HEK293 (cell line): ENCODE measurements at regions not wholly inside any gene's neighbourhood (a gene's known extent, or its start where the extent isn't known, plus 50 kb on each side); places are given as distances from the start of the nearest gene placed in this dataset.

Experiments
- CTCF ChIA-PET: fragments of 350-600 bp; formaldehyde crosslinking; extraction: SDS; loops from one replicate; lab custom pipeline; 2021; ENCODE audit warnings: antibody characterized with exemption; lab: Yijun Ruan, JAX
- POLR2A ChIA-PET: fragments of 300-600 bp; formaldehyde crosslinking; extraction: SDS; loops from one replicate; lab custom pipeline; 2020; ENCODE audit warnings: antibody characterized with exemption, inconsistent platforms; lab: Yijun Ruan, JAX
- H3K27ac ChIP-seq: fragments of 200-500 bp; sonication (Bioruptor generic); 2 replicates; pipeline ENCODE4 v1.5.1; 2014; ENCODE audit warnings: low read depth, low read length, control low read depth, inconsistent platforms; ENCODE audit errors: extremely low read depth
- H3K36me3 ChIP-seq, 2 experiments: fragments of 200-500 bp in 1 of 2; sonication (Bioruptor generic) in 1 of 2; 1 replicate in 1 of 2; 2 replicates in 1 of 2; pipeline ENCODE4 v1.5.1; 2014 to 2017; ENCODE audit warnings: inconsistent platforms in 2 of 2, low read length in 2 of 2; ENCODE audit not compliant: control insufficient read depth in 2 of 2, insufficient read depth in 1 of 2
- H3K4me1 ChIP-seq: fragments of 200-500 bp; sonication (Bioruptor generic); 2 replicates; pipeline ENCODE4 v1.5.1; 2014; ENCODE audit warnings: mild to moderate bottlenecking, low read length, inconsistent platforms; ENCODE audit not compliant: control insufficient read depth, insufficient read depth
- H3K4me3 ChIP-seq: 2 replicates; pipeline ENCODE4 v1.5.1; 2011; ENCODE audit warnings: low read depth, mild to moderate bottlenecking, control low read depth, low read length, moderate library complexity
- H3K9me3 ChIP-seq: fragments of 200-500 bp; sonication (Bioruptor generic); 2 replicates; pipeline ENCODE4 v1.5.1; 2014; ENCODE audit warnings: low read depth, low read length, inconsistent platforms; ENCODE audit not compliant: control insufficient read depth, insufficient read depth
- ATF2 ChIP-seq: fragments of 450-650 bp; formaldehyde crosslinking; IDR thresholded peaks from 2 replicates; pipeline ENCODE4 v1.5.1; 2016; ENCODE audit warnings: missing biosample characterization, missing genetic modification characterization, low read depth
- GFI1B ChIP-seq: fragments of 450-650 bp; formaldehyde crosslinking; IDR thresholded peaks from 2 replicates; pipeline ENCODE4 v1.5.1; 2016; ENCODE audit warnings: missing biosample characterization, missing genetic modification characterization
- GLIS2 ChIP-seq: fragments of 450-650 bp; formaldehyde crosslinking; IDR thresholded peaks from 2 replicates; pipeline ENCODE4 v1.5.1; 2016; ENCODE audit warnings: missing biosample characterization, missing genetic modification characterization
- OSR2 ChIP-seq: fragments of 450-650 bp; formaldehyde crosslinking; IDR thresholded peaks from 2 replicates; pipeline ENCODE4 v1.5.1; 2016; ENCODE audit warnings: missing biosample characterization, missing genetic modification characterization
- PRDM1 ChIP-seq: fragments of 450-650 bp; formaldehyde crosslinking; IDR thresholded peaks from 2 replicates; pipeline ENCODE4; 2016; ENCODE audit warnings: missing biosample characterization, missing genetic modification characterization
- ZBTB20 ChIP-seq: fragments of 450-650 bp; formaldehyde crosslinking; IDR thresholded peaks from 2 replicates; pipeline ENCODE4 v1.5.1; 2016; ENCODE audit warnings: missing biosample characterization, missing genetic modification characterization
- ZEB2 ChIP-seq: fragments of 450-650 bp; formaldehyde crosslinking; IDR thresholded peaks from 2 replicates; pipeline ENCODE4 v1.5.1; 2016; ENCODE audit warnings: missing biosample characterization, missing genetic modification characterization
- ZNF10 ChIP-seq: fragments of 450-650 bp; formaldehyde crosslinking; IDR thresholded peaks from 2 replicates; pipeline ENCODE4 v1.5.1; 2017; ENCODE audit warnings: missing biosample characterization, missing genetic modification characterization
- ZNF132 ChIP-seq: fragments of 450-650 bp; formaldehyde crosslinking; IDR thresholded peaks from 2 replicates; pipeline ENCODE4 v1.5.1; 2017; ENCODE audit warnings: missing biosample characterization, missing genetic modification characterization, borderline replicate concordance
- ZNF23 ChIP-seq: fragments of 450-650 bp; formaldehyde crosslinking; IDR thresholded peaks from 2 replicates; pipeline ENCODE4 v1.5.1; 2016; ENCODE audit warnings: missing biosample characterization, missing genetic modification characterization, borderline replicate concordance
- ZNF350 ChIP-seq: fragments of 450-650 bp; formaldehyde crosslinking; IDR thresholded peaks from 2 replicates; pipeline ENCODE4 v1.5.0; 2017; ENCODE audit warnings: missing biosample characterization, mild to moderate bottlenecking, missing genetic modification characterization
- ZNF37A ChIP-seq: fragments of 450-650 bp; IDR thresholded peaks from 2 replicates; pipeline ENCODE4 v1.5.1; 2018; ENCODE audit warnings: missing biosample characterization, missing genetic modification characterization
- ZNF423 ChIP-seq: fragments of 450-650 bp; formaldehyde crosslinking; IDR thresholded peaks from 2 replicates; pipeline ENCODE4 v1.5.1; 2016; ENCODE audit warnings: missing biosample characterization, missing genetic modification characterization
- ZNF529 ChIP-seq: fragments of 450-650 bp; formaldehyde crosslinking; IDR thresholded peaks from 2 replicates; pipeline ENCODE4 v1.5.1; 2017; ENCODE audit warnings: missing genetic modification characterization, missing biosample characterization; ENCODE audit not compliant: insufficient replicate concordance
- ZNF560 ChIP-seq: fragments of 450-650 bp; formaldehyde crosslinking; IDR thresholded peaks from 2 replicates; pipeline ENCODE4 v1.5.1; 2017; ENCODE audit warnings: missing biosample characterization, missing genetic modification characterization, borderline replicate concordance
- ZNF704 ChIP-seq: fragments of 450-650 bp; formaldehyde crosslinking; IDR thresholded peaks from 2 replicates; pipeline ENCODE4 v1.5.1; 2016; ENCODE audit warnings: missing biosample characterization, missing genetic modification characterization
- TF ChIP-seq, protein P1 (sequence below): fragments of 450-650 bp; formaldehyde crosslinking; IDR thresholded peaks from 2 replicates; pipeline ENCODE4 v1.5.1; 2016; ENCODE audit warnings: missing biosample characterization, missing genetic modification characterization
- TF ChIP-seq, protein P2 (sequence below): fragments of 450-650 bp; formaldehyde crosslinking; IDR thresholded peaks from 2 replicates; pipeline ENCODE4 v1.5.1; 2017; ENCODE audit warnings: missing biosample characterization, missing genetic modification characterization

GRCh38 chr1:14513111-14513510 lies 85.4 kb upstream of the KAZN start (continued):
- no peak for TF ChIP-seq ZNF423 (tag by site-specific recombination)
- no peak for TF ChIP-seq OSR2
- no peak for TF ChIP-seq ZBTB20
- TF ChIP-seq ZEB2 (tag by site-specific recombination): no peak
- TF ChIP-seq, all 188 proteins: peak for 0

DNA sequence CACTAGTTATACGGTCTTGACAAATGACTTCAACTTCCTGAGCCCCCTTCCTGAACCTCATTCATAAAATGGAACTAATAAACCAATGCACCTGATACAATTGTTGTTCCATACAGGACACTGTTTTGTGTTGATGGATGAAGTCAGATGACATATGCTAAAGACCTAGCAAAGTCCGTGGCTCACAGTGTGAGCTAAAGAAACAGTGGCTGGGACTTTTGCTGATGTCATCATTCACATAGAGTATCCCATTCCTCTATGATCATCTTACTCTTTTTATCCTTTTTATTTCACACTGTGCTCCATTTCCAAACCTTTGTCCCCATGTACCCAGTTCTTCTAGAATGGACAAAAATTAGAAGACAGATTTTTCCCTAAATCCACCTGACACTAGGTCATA lies 83.7 kb upstream of the KAZN start:
- H3K4me3 ChIP-seq: no peak overlapping the region
- H3K4me1 ChIP-seq: no peaks in the 10 kb centered on the region
- CTCF ChIA-PET: no interaction called here
- TF ChIP-seq ZNF529 (no peak), ATF2 (tag by site-specific recombination) (peak; percentile 47), ZNF350 (tag by site-specific recombination) (no peak)
- TF ChIP-seq, all 188 proteins: peak for 1
- H3K36me3 ChIP-seq: no peaks in the 10 kb centered on the region
- H3K27ac ChIP-seq: no peak overlapping the region
- POLR2A ChIA-PET: no interaction called here
- H3K9me3 ChIP-seq: no peaks in the 10 kb centered on the region

GRCh38 chr1:14516974-14517840 lies 81.3 kb upstream of the KAZN start:
- H3K36me3 ChIP-seq: no peaks in the 10 kb centered on the region
- TF ChIP-seq ZNF10 (tag by site-specific recombination) (no peak), GFI1B (tag by site-specific recombination) (no peak), ZNF23 (tag by site-specific recombination) (no peak), GLIS2 (tag by site-specific recombination) (no peak), ZNF37A (no peak)
- TF ChIP-seq, protein P1, sequence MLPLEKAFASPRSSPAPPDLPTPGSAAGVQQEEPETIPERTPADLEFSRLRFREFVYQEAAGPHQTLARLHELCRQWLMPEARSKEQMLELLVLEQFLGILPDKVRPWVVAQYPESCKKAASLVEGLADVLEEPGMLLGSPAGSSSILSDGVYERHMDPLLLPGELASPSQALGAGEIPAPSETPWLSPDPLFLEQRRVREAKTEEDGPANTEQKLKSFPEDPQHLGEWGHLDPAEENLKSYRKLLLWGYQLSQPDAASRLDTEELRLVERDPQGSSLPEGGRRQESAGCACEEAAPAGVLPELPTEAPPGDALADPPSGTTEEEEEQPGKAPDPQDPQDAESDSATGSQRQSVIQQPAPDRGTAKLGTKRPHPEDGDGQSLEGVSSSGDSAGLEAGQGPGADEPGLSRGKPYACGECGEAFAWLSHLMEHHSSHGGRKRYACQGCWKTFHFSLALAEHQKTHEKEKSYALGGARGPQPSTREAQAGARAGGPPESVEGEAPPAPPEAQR (tag by site-specific recombination): no peak
- TF ChIP-seq, protein P2, sequence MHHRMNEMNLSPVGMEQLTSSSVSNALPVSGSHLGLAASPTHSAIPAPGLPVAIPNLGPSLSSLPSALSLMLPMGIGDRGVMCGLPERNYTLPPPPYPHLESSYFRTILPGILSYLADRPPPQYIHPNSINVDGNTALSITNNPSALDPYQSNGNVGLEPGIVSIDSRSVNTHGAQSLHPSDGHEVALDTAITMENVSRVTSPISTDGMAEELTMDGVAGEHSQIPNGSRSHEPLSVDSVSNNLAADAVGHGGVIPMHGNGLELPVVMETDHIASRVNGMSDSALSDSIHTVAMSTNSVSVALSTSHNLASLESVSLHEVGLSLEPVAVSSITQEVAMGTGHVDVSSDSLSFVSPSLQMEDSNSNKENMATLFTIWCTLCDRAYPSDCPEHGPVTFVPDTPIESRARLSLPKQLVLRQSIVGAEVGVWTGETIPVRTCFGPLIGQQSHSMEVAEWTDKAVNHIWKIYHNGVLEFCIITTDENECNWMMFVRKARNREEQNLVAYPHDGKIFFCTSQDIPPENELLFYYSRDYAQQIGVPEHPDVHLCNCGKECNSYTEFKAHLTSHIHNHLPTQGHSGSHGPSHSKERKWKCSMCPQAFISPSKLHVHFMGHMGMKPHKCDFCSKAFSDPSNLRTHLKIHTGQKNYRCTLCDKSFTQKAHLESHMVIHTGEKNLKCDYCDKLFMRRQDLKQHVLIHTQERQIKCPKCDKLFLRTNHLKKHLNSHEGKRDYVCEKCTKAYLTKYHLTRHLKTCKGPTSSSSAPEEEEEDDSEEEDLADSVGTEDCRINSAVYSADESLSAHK (tag by site-specific recombination): no peak
- TF ChIP-seq, all 188 proteins: peak for 0
- POLR2A ChIA-PET: no interaction called here
- Histone ChIP-seq H3K27ac (no peak overlapping the region), H3K4me3 (no peak overlapping the region), H3K4me1 (no peaks in the 10 kb centered on the region), H3K9me3 (no peaks in the 10 kb centered on the region)
- CTCF ChIA-PET: interaction anchor here (0.6 kb wide), 1 partner anchor 136 kb away, joined by 3 read pairs; no protein-coding TSS in a partner anchor

- Histone ChIP-seq H3K27ac (no peak overlapping the region), H3K4me1 (no peaks in the 10 kb centered on the region), H3K36me3 (no peaks in the 10 kb centered on the region), H3K9me3 (no peaks in the 10 kb centered on the region), H3K4me3 (no peak overlapping the region)
- TF ChIP-seq ZNF704 (tag by site-specific recombination) (no peak), ZNF132 (tag by site-specific recombination) (no peak), PRDM1 (tag by site-specific recombination) (no peak), ZNF23 (tag by site-specific recombination) (no peak), ZNF37A (no peak), ZNF560 (tag by site-specific recombination) (no peak)
- CTCF ChIA-PET: no interaction called here
- POLR2A ChIA-PET: no interaction called here
Measured at GRCh38 chr1:14517841-14518180, 80.7 kb upstream of the KAZN start.
